Urothelium cell line (cell line): ENCODE measurements at regions not wholly inside any gene's neighbourhood (a gene's known extent, or its start where the extent isn't known, plus 50 kb on each side); places are given as distances from the start of the nearest gene placed in this dataset.

Experiments used
- DNase-seq: peaks from one replicate; pipeline ENCODE4 v3.0.0; 2011; ENCODE audit warnings: low spot score, mixed read lengths
- FAIRE-seq: peaks from 2 replicates; lab custom pipeline; 2011; peaks lifted over from hg19 to GRCh38; lab: Jason Lieb, UNC

GRCh38 chrX:151796576-151796975, 62.0 kb downstream of the CNGA2 start:
- no peak for FAIRE-seq
- DNase-seq = no peak

- FAIRE-seq = no peak
- DNase-seq = peak; percentile 21
Measured at GRCh38 chrX:151801980-151802379, 67.4 kb downstream of the CNGA2 start.

GRCh38 chrX:151806967-151807540, 72.5 kb downstream of the CNGA2 start:
- FAIRE-seq (no peak), DNase-seq (no peak)

GRCh38 chrX:151812661-151813060, 78.1 kb downstream of the CNGA2 start:
- FAIRE-seq = no peak
- DNase-seq = no peak

- no peak for DNase-seq
- no peak for FAIRE-seq
Measured at GRCh38 chrX:151814767-151815166, 80.2 kb downstream of the CNGA2 start.

- no peak for FAIRE-seq
- DNase-seq = no peak
Measured at GRCh38 chrX:151815398-151815797, 80.9 kb downstream of the CNGA2 start.

GRCh38 chrX:151816934-151817333, 82.4 kb downstream of the CNGA2 start:
- FAIRE-seq = no peak

GRCh38 chrX:151818828-151819227, 84.3 kb downstream of the CNGA2 start:
- FAIRE-seq (no peak), DNase-seq (no peak)

More at GRCh38 chrX:151816934-151817333, 82.4 kb downstream of the CNGA2 start:
- no peak for DNase-seq

- no peak for DNase-seq
- no peak for FAIRE-seq
Measured at GRCh38 chrX:151821226-151821625, 86.7 kb downstream of the CNGA2 start.

- DNase-seq = no peak
- FAIRE-seq = no peak
Measured at GRCh38 chrX:151825007-151825406, 87.7 kb upstream of the MAGEA4 start.

GRCh38 chrX:151825925-151826485, 86.7 kb upstream of the MAGEA4 start:
- no peak for FAIRE-seq
- no peak for DNase-seq

- no peak for FAIRE-seq
- DNase-seq = no peak
Measured at GRCh38 chrX:151828439-151829080, 84.1 kb upstream of the MAGEA4 start.

- FAIRE-seq (no peak), DNase-seq (no peak)
Measured at GRCh38 chrX:151830911-151831310, 81.8 kb upstream of the MAGEA4 start.

- FAIRE-seq = no peak
- DNase-seq = no peak
Measured at GRCh38 chrX:151852294-151852693, 60.4 kb upstream of the MAGEA4 start.

GRCh38 chrX:151854726-151855495, 57.8 kb upstream of the MAGEA4 start:
- no peak for FAIRE-seq
- DNase-seq = no peak

- FAIRE-seq = no peak
- no peak for DNase-seq
Measured at GRCh38 chrX:151859481-151859880, 53.2 kb upstream of the MAGEA4 start.

- no peak for DNase-seq
- no peak for FAIRE-seq
Measured at GRCh38 chrX:151860827-151861226, 51.9 kb upstream of the MAGEA4 start.
